Activated T-helper 1 cell treated with anti-CD3 and anti-CD28 coated beads, Interleukin-2, amount 50 U/mL, for 16 hours (primary cell): ENCODE measurements at regions not wholly inside any gene's neighbourhood (a gene's known extent, or its start where the extent isn't known, plus 50 kb on each side); places are given as distances from the start of the nearest gene placed in this dataset.
"Not testable (repeated sequence)": the region's sequence is repeated elsewhere in the genome, so short reads cannot be mapped to it uniquely, and the experiment has no call there.

Source experiments
- DNase-seq, 2 donors: peaks; one replicate each; pipeline ENCODE4 v3.0.0-alpha.2; 2020; ENCODE audit warnings: low read depth in 1 of 2, low spot score in 1 of 2

DNA sequence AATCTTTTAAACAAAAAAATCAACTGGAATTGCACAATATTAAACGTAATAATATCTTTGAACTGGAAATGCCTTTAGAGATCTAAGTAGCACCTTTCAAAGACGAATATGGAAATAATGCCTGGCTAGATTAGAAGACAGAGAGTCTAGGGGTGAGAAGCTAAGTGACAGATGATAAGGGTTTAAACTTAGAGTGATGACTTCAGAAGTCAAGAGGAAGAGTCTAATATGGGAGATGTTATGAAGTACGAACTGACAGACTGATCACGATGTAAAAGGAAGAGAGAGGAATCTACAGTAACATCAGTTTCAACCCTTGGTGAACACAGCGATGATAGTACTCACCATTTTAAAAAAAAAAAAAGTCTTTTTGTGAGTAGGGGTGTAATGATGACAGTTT is 57.9 kb downstream of the HINT1 start:
- no peak for DNase-seq

DNA sequence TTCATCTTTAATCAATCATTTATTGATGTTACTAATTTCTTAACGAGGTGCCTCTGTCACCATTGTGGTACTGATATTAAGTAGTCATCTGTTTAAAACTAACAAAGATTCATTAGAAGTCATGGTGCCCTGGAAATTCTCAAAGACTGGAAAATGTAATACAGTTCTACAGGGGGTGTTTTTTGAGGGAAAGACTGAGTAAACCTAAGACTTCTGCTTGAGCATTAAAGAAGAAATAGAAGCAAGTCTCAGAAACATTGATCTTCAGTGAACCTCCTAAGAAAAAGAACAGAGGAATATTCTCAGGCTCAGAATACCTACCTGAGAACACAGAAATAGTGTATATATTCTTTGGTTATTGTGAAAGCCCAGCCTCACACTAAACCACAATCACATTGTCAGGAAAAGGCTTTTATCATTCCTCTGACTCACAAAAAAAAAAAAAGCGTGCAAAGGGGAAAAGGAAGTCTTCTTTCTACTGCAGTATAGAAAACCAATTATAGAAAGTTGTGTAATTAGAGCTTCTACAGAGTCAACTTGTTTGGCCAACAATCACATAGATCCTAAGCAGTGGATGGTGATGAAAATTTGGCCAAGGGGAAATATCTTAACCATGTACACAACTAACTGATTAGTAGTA is 60.8 kb downstream of the HINT1 start:
- DNase-seq, result no peak

DNA sequence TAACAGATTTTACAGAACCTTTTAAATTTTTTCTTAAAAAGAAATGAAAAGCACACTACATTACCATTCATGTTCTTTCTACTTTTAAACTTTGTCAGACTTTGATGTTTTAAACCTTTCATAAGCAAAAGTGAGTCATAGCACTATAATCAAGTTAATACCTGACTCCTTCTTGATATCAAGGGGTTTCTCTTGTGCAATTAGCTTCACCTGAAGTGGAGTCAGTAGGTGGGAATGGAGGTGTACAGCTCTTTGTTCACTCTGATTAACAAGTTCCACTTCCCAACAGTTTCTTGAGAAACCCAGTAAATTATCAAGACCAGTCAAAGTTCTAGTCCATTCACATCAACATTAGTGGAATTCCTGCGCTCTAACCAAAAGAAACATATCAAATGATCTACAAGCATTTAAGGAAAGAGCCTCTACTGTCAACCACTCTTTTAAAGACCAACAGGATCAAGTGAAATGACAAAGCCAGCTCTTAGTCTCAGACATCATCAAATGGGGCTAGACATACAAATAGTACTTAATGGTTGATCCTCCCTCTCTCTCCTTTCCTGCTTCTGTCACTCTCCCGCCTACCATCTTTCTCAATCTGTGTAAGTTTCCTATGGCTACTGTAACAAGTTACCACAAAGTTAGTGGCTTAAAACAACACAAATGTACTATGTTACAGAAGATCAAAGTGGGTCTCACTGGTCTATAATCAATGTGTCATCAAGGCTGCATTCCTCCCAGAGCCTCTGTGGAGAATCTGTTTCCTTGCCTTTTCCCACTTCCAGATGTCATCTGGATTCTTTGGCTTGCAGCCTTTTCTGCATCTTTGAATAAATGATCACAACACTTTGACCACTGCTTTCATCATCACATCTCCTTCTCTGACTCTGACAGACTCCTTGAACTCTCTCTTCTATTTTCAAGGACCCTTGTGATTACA is 68.0 kb downstream of the HINT1 start:
- no peak for DNase-seq

DNA sequence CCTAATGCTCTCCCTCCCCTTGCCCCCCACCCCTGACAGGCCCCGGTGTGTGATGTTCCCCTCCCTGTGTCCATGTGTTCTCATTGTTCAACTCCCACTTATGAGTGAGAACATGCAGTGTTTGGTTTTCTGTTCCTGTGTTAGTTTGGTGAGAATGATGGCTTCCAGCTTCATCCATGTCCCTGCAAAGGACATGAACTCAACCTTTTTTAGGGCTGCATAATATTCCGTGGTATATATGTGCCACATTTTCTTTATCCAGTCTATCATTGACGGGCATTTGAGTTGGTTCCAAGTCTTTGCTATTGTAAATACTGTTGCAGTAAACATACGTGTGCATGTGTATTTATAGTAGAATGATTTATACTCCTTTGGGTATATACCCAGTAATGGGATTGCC is 69.5 kb downstream of the HINT1 start:
- DNase-seq, result not testable (repeated sequence)

DNA sequence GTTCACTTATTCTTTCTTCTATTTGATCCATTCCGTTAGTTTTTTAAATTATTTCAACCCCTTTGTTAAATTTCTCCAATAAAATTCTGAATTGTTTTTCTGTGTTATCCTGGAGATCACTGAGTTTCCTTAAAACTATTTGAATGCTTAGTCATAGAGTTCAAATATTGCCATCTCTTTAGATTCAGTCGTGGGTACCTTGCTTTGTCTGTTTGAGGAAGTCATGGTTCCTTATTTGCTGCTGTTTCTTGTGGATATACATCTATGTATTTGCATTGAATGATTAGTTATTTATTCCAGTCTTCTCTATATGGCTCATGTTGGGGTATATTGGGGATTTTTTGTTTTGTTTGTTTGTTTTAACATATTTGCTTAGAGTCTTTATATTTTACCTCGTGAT is 80.6 kb downstream of the HINT1 start:
- DNase-seq, result no peak

DNA sequence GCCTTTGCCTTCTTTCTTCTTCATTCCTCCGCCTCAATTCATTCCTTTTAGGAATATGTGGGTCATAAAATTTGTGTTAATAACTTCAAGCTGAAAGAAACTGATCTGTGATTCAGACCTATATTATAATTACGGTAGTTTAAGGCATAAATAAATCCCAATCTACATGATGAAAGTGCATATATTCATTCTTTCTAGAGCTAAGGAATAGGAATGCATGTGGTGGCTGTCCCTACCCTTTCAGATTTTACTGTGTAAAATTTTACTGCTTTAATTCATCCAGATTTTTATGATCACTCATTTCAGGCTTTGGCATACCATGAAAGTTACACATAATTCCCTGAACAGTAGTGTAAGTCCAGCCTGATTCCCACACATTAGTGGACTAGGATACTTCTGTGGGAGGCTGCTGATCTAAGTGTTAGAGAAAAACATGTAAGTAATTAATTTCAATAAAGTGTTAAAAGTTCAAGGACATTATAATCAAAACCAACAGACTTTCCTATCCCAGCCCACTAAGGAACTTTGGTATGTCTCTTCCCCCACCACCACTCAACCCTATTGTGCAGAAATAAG is 83.1 kb downstream of the HINT1 start:
- DNase-seq, result no peak

DNA sequence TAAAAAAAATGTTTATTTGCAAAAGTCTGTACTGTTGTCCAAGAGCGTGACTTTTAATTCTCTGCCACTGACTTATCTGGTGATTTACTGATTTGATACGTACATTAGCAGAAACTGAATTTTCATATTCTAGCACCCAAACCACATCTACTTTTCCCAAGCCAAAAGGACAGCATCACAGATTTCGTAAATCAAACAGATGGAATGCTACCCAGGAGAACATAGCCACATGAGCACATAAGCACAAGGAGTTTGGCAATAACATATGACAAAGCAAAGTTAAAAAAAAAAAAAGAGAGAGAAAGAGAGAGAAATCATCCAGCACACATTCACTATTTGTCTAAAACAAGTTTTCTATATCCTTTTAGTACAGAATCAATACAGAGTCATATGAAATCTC is 83.7 kb downstream of the HINT1 start:
- DNase-seq, result no peak

DNA sequence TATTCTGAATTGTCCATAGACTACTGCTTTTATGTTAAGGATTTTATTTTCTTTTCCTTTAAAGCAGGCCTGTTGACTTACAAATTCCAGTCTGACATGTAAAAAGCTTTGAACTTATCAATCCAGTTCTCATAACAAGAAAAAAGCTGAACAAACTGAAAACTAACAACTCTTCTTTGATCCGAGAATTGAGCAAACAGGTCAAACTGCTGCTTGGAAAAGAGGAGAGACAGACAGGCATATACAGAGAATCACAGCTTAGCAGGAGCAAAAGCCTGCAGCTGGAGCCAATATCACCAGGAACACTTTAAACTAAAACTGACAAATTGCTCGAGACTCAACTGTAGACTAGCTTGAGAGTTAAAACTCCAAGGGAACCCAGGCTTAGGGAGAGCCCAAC is 85.8 kb downstream of the HINT1 start:
- no peak for DNase-seq

DNA sequence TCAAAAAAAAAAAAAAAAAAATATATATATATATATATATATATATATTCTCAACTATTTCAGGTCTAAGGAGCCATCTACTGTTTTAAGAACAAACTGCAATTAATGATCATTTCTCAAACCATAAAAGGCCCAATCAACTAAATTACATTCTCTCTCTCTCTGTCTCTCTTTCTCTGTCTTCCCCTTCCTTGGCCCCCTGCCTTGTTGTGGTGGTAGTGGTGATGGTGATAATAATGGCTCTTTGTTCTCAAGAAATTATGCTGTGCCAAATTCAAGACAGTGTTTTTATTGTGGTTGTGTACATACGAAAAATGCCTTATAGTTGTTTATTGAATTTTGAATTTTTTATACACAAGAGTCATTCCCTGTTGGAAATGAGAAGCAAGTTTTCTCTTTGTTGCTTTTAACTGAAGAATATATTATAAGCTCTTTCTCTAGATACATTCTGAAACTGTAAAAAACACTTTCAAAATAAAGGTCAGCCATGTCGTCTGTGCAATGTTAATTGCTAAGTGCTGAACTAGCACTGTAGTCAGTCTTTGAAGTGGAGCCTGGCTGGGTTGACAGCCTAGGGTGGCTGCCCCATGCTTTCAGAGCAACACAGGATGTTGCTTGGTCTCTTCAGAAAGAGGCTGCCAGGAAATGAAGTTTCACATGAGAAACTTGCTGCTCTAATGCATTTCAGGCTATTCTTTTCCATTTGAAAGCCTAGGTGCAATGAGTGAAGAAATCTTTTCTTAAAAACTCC is 96.0 kb downstream of the HINT1 start:
- peak; percentile 15 to 21 for DNase-seq

DNA sequence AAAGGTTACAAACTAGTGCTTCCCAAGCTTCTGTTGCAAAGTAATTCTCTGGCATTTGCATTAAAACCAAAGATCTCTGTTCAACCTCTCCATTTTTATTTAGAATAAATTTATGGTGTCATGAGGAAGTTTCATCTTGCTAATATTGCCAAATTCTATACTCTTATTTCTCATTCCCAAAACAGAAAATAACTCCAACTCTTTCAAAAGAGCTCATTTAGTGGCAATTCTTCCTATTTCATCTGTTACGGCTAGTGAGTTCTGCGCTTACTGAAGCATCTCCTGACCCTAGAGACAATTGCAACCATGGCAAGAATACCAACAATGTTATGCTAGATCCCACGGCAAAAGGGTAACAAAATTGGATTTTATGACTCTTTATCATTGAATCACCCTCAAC is 97.0 kb downstream of the HINT1 start:
- DNase-seq, result no peak

DNA sequence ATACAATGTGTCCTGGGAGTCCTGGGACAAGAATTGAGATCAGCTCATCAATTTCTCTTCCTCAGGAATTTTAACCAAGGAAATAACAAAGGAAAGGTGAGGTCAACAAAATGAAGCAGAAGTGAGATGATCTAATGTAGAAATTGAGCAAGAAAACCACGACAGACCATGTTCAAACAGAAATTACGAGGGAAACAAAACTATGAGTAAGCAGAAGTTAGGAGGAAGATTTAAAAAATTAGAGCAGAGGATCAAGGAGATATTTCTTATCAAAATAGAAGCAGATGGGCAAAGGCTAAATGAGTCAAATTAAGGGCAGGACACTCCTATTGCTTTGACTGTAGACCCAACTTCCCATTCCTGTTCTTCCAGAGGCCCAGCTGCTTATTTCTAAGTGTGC is 97.4 kb downstream of the HINT1 start:
- no peak for DNase-seq

DNA sequence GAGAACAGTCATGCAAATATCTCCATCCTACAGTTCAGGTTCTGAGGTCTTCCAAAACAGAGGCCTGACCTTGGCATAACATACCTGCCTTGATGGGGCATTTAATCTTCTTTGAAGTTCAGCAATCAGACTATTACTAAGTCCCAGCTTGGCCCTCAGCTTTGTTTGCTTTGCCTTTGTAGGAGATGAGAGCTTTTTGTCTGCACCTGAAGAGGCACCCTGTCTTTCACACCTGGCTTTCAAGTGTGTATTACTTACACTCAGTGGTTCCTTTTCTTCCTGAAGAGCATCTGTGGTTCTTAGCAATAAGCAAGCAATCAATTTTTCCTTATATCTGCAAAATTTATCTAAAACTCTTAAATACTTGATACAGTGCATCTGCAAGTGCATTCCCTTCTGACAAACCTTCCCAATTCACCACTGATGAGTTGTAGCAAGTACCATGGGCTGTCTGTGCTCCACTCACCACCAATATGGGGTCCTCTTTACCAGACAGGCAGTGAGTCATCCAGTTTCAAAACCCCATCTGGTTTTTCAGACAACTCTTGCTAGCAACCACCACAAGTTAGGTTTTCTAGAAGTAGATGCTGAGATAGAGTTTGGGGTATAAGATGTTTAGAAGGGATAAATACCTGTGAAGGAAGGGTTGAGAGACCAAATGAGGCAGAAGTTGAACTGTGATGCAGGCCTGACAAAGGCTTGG is 100.2 kb downstream of the HINT1 start:
- no peak for DNase-seq

DNA sequence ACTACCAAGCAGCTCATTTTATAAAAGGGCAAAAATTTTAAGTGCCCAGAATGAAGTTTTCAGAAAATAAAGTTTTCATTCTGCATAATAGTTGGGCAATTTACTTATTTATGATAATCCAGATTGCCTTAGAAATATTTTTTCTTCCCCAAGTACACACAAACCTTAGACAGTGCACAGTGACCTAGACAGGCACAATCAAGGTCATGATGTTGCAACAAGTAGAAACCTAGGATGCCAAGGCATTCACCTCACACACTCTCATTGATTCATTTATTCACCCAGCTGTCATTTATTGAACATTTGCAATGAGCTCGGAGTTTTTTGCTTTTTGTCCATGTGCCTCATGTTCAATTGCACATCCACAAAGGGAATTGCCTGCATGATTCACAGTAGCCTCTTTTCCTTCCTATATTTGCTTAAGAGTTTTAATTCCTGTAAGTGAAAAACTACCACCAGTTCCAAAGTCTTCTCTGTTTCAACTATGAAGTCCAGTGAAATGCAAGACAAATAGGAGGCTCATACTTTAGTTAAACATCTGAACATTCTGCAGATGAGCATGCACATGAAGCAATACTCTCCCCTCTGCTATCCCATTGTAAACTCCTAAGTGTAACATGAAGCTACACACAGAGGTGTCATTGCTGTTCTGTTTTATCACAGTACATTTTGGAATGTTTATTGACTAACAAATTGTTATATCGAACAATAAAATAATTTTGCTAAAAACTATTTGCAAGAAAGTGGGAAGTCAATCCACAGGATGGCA is 122.9 kb downstream of the HINT1 start:
- DNase-seq, result no peak

DNA sequence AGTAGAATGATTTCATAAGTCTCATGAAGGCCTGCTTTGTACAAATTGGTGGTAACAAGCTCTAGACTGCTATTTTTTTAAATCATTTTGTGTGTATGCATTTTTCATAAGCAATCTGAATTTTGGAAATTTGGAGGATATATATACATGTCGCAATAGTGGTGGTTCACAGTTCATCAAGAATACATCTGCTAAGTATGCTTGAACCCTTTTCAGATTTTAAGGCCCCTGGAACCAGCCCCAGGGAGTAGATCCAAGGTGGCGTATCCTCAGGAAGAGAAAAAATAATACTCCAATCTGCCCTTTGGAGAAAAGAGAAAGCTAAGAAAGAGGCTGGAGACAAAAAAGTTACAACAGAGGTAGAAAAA is 141.6 kb downstream of the HINT1 start:
- no peak for DNase-seq

DNA sequence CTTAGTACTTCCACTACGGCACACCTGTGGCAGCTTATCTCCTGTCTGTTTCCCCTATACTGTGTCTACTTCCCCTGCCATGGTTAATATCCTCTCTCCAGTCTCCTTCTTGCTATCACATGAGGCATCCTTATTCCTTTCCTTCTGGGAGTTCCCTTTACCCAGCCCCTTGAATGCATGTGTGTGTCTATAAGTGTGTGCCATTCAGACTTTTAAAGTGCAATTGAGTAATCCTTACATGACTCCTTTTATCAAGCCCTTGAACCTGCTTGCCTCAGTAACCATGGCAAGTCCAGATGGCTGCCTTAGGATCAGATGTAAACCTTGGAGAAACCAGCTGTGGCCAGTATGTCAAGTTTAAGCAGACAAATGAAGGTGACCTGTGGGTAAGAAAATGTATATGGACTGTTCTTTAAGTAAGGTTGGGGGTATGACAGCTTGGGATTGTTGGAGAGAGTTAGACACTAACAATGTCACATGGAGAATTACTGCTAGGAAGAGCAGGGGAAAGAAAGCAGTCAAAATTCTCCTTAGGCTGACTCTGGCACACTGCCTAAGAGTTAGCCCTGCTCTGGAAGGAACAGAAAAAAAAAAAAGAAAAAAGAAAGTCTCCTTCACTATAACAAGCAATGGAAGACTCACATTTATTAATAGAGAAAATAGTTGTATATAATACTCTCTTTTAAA is 142.1 kb downstream of the HINT1 start:
- DNase-seq, result no peak

DNA sequence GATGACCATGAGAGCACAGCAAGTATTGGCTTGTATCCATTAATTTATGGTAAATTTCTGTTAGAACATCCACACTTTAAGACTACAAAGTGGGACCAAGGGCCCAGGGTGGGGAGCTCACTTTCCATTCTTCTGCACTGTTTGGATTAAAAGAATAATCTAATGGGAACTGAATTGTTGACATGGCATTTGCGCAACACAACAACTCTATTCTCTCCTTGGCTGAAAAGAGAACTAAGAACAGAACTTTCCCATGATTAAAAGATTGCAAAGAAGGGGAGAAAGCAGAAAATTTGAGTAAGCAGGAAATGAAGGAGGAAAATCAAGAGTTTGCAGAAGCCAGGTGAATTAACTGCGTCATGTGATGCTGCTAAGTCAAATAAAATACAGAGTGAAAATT is 143.4 kb downstream of the HINT1 start:
- DNase-seq, result no peak

DNA sequence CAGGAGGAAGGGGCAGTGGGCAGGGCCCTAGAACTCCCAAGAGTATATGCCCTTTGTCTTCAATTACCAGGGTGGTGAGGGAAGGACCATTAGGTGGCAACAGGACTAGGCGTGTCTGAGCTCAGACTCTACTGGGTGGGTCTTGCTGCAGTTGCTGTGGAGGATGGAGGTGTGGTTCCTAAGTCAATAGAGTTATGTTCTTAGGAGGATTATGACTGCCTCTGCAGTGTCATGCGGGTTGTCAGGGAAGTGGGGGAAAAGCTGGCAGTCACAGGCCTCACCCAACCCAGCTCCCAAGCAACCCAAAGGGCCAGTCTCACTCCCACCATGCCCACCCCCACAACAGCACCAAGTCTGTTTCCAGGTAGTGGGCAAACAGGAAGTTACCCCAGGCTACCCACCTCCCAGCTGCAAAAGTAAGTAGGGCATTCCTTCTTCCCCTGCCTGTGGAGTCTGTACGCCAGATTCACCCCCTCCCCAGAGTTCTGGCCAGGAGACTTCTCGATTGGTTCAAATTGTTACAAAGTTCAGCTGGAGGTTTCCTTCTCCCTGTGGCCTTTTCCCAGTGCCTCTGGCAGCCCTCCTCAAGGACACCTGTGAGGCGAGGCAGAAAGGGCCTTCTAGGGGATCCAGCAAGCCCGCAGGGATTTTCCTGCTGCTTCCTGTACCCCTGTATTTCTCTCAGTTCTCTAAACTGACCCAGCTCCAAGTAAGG is 145.3 kb downstream of the HINT1 start:
- DNase-seq, result no peak

DNA sequence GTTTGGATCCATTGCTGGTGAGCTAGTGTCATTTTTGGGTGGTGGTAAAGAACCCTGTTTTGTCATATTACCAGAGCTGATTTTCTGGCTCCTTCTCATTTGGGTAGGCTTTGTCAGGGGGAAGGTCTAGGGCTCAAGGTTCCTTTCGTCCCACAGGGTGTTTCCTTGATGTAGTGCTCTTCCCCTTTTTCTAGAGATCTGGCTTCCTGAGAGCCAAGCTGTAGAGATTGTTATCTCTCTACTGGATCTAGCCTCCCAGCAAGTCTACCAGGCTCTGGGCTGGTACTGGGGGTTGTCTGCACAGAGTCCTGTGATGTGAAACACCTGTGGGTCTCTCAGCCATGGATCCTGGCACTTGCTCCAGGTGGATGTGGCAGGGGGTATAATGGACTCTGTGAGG is 145.9 kb downstream of the HINT1 start:
- DNase-seq, result no peak

DNA sequence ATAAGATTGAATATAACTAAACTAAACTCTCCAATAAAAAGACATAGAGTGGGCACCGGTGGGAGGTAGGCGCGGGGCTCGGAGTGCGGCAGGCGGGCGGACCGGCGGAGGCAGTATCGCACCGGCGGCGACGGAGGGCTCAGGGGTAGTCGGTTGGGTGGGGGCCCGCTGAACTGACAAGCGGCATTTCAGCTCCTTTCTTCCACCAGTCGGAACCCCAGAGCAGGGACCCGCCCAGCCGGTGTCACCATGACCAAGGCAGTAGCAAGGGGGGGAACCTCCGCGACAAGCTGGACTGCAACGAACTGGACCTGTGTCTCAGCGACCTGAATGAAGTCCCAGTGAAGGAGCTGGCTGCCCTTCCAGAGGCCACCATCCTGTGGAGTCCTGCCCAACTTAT is 156.7 kb downstream of the HINT1 start:
- DNase-seq, result no peak
